GM21786 (cell line): ENCODE measurements at regions not wholly inside any gene's neighbourhood (a gene's known extent, or its start where the extent isn't known, plus 50 kb on each side); places are given as distances from the start of the nearest gene placed in this dataset.

Experiments
- ATAC-seq: cut with Tn5 transposase; IDR thresholded peaks from one replicate; pipeline ENCODE4 v1.9.1; 2021; ENCODE audit not compliant: unreplicated experiment

GRCh38 chr4:65737672-65738071 is 67.4 kb upstream of the EPHA5 start:
- no peak for ATAC-seq

GRCh38 chr4:65724973-65725372 is 54.7 kb upstream of the EPHA5 start:
- ATAC-seq, result no peak
